Cardiac muscle cell (in vitro differentiated cells and primary cell): ENCODE measurements at regions not wholly inside any gene's neighbourhood (a gene's known extent, or its start where the extent isn't known, plus 50 kb on each side); places are given as distances from the start of the nearest gene placed in this dataset.
"Not testable (repeated sequence)": the region's sequence is repeated elsewhere in the genome, so short reads cannot be mapped to it uniquely, and the experiment has no call there.

ENCODE experiments used
- DNase-seq, 2 donors: peaks; one replicate each; pipeline versions ENCODE4 v3.0.0 to v3.0.0-alpha.2; 2010 to 2017; ENCODE audit warnings: low read depth in 1 of 2, low spot score in 1 of 2
- H3K27ac ChIP-seq: fragments of 200-600 bp; sonication (generic); 2 replicates; pipeline ENCODE4 v1.5.1; 2016
- H3K27me3 ChIP-seq: fragments of 200-600 bp; sonication (generic); 2 replicates; pipeline ENCODE4 v1.6.0; 2016; ENCODE audit warnings: control low read depth
- H3K36me3 ChIP-seq: fragments of 200-600 bp; sonication (generic); 2 replicates; pipeline ENCODE4 v1.5.1; 2016; ENCODE audit warnings: control low read depth
- H3K4me1 ChIP-seq: fragments of 200-600 bp; sonication (generic); 2 replicates; pipeline ENCODE4 v1.8.1; 2017; ENCODE audit warnings: low read depth, mild to moderate bottlenecking, mixed run types
- H3K4me3 ChIP-seq: fragments of 200-600 bp; sonication (generic); 2 replicates; pipeline ENCODE4 v1.5.1; 2016; ENCODE audit warnings: mild to moderate bottlenecking
- H3K9me3 ChIP-seq: fragments of 200-600 bp; sonication (generic); 2 replicates; pipeline ENCODE4 v1.5.1; 2017; ENCODE audit warnings: low read depth, mild to moderate bottlenecking, control low read depth
- TF ChIP-seq, protein P1 (sequence below): IDR thresholded peaks from 2 replicates; pipeline ENCODE4 v1.5.1; 2012; ENCODE audit warnings: low read depth, mild to moderate bottlenecking, low read length

DNA sequence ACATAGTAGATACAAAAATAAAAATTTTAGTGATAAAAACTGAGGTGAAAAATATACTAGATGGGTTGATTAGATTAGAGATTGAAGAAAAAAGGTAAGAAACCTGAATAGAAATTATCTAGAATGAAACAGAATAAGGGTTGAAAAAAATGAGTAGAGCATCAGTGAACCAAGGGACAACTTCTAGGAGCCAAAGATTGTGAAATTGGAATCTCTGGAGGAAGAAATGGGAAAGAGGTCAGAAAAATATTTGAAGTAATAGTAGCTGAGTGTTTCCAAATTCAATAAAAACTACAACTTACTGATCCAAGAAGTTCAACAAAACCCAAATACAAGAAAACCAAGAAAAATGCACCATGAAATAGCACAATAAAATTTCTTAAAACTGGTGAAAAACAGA is 116.6 kb upstream of the STARD4 start:
- Histone ChIP-seq H3K4me1 (no peaks in the 10 kb centered on the region), H3K4me3 (no peak overlapping the region), H3K27ac (no peak overlapping the region), H3K36me3 (no peaks in the 10 kb centered on the region), H3K9me3 (no peaks in the 10 kb centered on the region), H3K27me3 (no peaks in the 10 kb centered on the region)
- TF ChIP-seq, protein P1, sequence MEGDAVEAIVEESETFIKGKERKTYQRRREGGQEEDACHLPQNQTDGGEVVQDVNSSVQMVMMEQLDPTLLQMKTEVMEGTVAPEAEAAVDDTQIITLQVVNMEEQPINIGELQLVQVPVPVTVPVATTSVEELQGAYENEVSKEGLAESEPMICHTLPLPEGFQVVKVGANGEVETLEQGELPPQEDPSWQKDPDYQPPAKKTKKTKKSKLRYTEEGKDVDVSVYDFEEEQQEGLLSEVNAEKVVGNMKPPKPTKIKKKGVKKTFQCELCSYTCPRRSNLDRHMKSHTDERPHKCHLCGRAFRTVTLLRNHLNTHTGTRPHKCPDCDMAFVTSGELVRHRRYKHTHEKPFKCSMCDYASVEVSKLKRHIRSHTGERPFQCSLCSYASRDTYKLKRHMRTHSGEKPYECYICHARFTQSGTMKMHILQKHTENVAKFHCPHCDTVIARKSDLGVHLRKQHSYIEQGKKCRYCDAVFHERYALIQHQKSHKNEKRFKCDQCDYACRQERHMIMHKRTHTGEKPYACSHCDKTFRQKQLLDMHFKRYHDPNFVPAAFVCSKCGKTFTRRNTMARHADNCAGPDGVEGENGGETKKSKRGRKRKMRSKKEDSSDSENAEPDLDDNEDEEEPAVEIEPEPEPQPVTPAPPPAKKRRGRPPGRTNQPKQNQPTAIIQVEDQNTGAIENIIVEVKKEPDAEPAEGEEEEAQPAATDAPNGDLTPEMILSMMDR = no peak
- peak in 1 of 2 donors; percentile 62 for DNase-seq

GRCh38 chr5:111627862-111628261 is 115.5 kb upstream of the STARD4 start:
- no peaks in the 10 kb centered on the region for H3K9me3 ChIP-seq
- no peak overlapping the region for H3K4me3 ChIP-seq
- H3K27me3 ChIP-seq = no peaks in the 10 kb centered on the region
- TF ChIP-seq, protein P1 = no peak
- DNase-seq = no peak
- H3K4me1 ChIP-seq = no peaks in the 10 kb centered on the region
- no peaks in the 10 kb centered on the region for H3K36me3 ChIP-seq
- H3K27ac ChIP-seq = no peak overlapping the region

- no peak for DNase-seq
Measured at GRCh38 chr5:111626473-111627148, 114.3 kb upstream of the STARD4 start.

GRCh38 chr5:111618623-111619271 is 106.4 kb upstream of the STARD4 start:
- H3K9me3 ChIP-seq = no peaks in the 10 kb centered on the region
- no peaks in the 10 kb centered on the region for H3K27me3 ChIP-seq
- no peaks in the 10 kb centered on the region for H3K4me1 ChIP-seq
- no peak overlapping the region for H3K27ac ChIP-seq
- no peaks in the 10 kb centered on the region for H3K36me3 ChIP-seq
- DNase-seq = no peak
- TF ChIP-seq, protein P1 = no peak
- no peak overlapping the region for H3K4me3 ChIP-seq

More at GRCh38 chr5:111626473-111627148, 114.3 kb upstream of the STARD4 start:
- Histone ChIP-seq H3K27ac (no peak overlapping the region), H3K27me3 (no peaks in the 10 kb centered on the region), H3K36me3 (no peaks in the 10 kb centered on the region), H3K4me1 (no peaks in the 10 kb centered on the region), H3K9me3 (no peaks in the 10 kb centered on the region), H3K4me3 (no peak overlapping the region)
- TF ChIP-seq, protein P1 = no peak

DNA sequence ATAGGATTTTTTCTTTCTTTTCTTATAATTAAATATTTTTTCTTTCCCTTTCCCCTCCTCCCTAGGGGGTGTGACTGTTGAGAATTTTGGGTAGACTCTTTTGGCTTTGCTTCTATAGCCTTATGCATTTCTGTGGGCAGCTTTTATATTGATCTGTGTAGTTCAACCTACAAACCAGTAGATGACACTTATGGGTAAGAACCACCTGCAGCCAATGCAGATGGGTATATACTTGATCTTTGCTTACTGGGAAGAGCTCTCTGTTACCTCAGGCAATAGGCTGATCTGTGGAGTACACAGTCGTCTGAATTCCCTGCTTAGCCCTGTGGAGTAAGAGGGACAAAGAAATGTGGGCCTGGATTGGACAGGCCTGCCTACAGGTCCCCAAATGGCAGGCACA is 102.7 kb upstream of the STARD4 start:
- Histone ChIP-seq H3K9me3 (no peaks in the 10 kb centered on the region), H3K27ac (no peak overlapping the region), H3K36me3 (no peaks in the 10 kb centered on the region), H3K4me1 (no peaks in the 10 kb centered on the region), H3K4me3 (no peak overlapping the region), H3K27me3 (no peaks in the 10 kb centered on the region)
- no peak for DNase-seq
- TF ChIP-seq, protein P1 = no peak

DNA sequence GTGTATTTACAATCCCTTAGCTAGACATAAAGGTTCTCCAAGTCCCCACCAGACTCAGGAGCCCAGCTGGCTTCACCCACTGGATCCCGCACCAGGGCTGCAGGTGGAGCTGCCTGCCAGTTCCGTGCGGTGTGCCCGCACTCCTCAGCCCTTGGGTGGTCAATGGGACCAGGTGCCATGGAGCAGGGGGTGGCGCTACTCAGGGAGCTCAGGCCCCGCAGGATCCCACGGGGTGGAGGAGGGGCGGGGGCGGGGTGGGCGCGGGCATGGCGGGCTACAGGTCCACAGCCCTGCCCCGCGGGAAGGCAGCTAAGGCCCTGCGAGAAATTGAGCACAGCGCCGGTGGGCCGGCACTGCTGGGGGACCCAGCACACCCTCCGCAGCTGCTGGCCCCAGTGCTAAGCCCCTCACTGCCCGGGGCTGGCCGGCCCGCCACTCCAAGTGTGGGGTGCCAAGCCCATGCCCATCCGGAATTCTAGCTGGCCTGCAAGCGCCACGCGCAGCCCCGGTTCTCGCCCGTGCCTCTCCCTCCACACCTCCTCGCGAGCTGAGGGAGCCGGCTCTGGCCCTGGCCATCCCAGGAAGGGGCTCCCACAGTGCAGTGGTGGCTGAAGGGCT is 99.8 kb upstream of the STARD4 start:
- not testable (repeated sequence) for H3K27me3 ChIP-seq, H3K9me3 ChIP-seq, H3K27ac ChIP-seq, H3K4me1 ChIP-seq, DNase-seq, H3K36me3 ChIP-seq, H3K4me3 ChIP-seq
